ENCODE measurements at regions not wholly inside any gene's neighbourhood (a gene's known extent, or its start where the extent isn't known, plus 50 kb on each side); places are given as distances from the start of the nearest gene placed in this dataset.

DNA sequence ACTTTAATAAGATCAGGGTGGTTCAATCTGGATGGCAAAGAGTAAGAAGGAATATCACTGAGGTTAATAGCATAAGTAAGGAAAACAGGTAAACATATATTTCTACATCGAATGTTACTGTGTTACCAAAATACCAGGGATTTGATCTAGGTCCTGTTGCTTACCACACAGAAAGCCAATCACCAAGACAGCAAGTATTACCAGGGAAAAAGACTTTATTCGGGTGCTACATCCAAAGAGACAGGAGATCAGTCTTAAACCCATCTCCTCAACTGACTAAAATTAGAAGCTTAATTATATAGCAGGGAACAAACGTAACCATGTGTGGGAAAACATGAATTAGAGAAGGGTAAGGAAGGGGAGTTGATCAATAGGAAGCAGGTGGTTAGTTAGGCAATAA is 500.1 kb downstream of the EFNA5 start:
- TF ChIP-seq ZBTB33 (IDR thresholded peaks at IDR 0.05): no peak
- no peak for TF ChIP-seq RXRA (IDR thresholded peaks at IDR 0.05)
- TF ChIP-seq, protein P1, sequence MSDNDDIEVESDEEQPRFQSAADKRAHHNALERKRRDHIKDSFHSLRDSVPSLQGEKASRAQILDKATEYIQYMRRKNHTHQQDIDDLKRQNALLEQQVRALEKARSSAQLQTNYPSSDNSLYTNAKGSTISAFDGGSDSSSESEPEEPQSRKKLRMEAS (IDR thresholded peaks at IDR 0.05): no peak
- TF ChIP-seq HNF4G (IDR thresholded peaks at IDR 0.05): no peak
- no peak for TF ChIP-seq GABPA (IDR thresholded peaks at IDR 0.05 in 1 of 2, conservative IDR thresholded peaks at IDR 0.05 in 1 of 2)
- no peak for TF ChIP-seq EGR1 (IDR thresholded peaks at IDR 0.05; ENCODE audit: low read depth in 2 of 2)
- TF ChIP-seq NR2F2 (IDR thresholded peaks at IDR 0.05): no peak
- TF ChIP-seq YY1 (IDR thresholded peaks at IDR 0.05): no peak
- TF ChIP-seq, protein P2, sequence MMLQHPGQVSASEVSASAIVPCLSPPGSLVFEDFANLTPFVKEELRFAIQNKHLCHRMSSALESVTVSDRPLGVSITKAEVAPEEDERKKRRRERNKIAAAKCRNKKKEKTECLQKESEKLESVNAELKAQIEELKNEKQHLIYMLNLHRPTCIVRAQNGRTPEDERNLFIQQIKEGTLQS (IDR thresholded peaks at IDR 0.05): no peak
- TF ChIP-seq, protein P3, sequence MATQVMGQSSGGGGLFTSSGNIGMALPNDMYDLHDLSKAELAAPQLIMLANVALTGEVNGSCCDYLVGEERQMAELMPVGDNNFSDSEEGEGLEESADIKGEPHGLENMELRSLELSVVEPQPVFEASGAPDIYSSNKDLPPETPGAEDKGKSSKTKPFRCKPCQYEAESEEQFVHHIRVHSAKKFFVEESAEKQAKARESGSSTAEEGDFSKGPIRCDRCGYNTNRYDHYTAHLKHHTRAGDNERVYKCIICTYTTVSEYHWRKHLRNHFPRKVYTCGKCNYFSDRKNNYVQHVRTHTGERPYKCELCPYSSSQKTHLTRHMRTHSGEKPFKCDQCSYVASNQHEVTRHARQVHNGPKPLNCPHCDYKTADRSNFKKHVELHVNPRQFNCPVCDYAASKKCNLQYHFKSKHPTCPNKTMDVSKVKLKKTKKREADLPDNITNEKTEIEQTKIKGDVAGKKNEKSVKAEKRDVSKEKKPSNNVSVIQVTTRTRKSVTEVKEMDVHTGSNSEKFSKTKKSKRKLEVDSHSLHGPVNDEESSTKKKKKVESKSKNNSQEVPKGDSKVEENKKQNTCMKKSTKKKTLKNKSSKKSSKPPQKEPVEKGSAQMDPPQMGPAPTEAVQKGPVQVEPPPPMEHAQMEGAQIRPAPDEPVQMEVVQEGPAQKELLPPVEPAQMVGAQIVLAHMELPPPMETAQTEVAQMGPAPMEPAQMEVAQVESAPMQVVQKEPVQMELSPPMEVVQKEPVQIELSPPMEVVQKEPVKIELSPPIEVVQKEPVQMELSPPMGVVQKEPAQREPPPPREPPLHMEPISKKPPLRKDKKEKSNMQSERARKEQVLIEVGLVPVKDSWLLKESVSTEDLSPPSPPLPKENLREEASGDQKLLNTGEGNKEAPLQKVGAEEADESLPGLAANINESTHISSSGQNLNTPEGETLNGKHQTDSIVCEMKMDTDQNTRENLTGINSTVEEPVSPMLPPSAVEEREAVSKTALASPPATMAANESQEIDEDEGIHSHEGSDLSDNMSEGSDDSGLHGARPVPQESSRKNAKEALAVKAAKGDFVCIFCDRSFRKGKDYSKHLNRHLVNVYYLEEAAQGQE (IDR thresholded peaks at IDR 0.05): no peak
- TF ChIP-seq HNF4A (conservative IDR thresholded peaks at IDR 0.05): no peak
- no peaks in the 10 kb centered on the region for H3K36me3 ChIP-seq (ENCODE audit: control insufficient read depth in 4 of 4, insufficient read depth in 3 of 4, low read depth in 1 of 4, low read length in 3 of 4)
- H3K27ac ChIP-seq (ENCODE audit: low read depth in 1 of 2, low read length in 2 of 2): no peak overlapping the region
- H3K9me3 ChIP-seq (ENCODE audit: control insufficient read depth in 4 of 4, low read length in 3 of 4): peaks cover 0 to 8% (median 3%) of the 10 kb centered on the region in 4 donors
- H3K4me3 ChIP-seq (ENCODE audit: low read depth in 1 of 3, low read length in 3 of 3): no peak overlapping the region
- no peak for DNase-seq (ENCODE audit: low spot score)
- H3K9ac ChIP-seq (ENCODE audit: low read depth in 1 of 2, low read length in 2 of 2): no peak overlapping the region
- H3K4me1 ChIP-seq (ENCODE audit: control insufficient read depth in 4 of 4, insufficient read depth in 4 of 4, low read length in 3 of 4): no peaks in the 10 kb centered on the region
- WGBS: 68% methylated on average over 3 of the region's 3 CpGs
- H3K27me3 ChIP-seq (ENCODE audit: control insufficient read depth in 4 of 4, insufficient read depth in 4 of 4, low read length in 3 of 4): no peaks in the 10 kb centered on the region

GRCh38 chr5:107169867-107170266 is 500.9 kb downstream of the EFNA5 start:
- Histone ChIP-seq H3K27me3 (ENCODE audit: control insufficient read depth in 4 of 4, insufficient read depth in 4 of 4, low read length in 3 of 4) (no peaks in the 10 kb centered on the region), H3K9me3 (ENCODE audit: control insufficient read depth in 4 of 4, low read length in 3 of 4) (peaks cover 0 to 8% (median 3%) of the 10 kb centered on the region in 4 donors), H3K36me3 (ENCODE audit: control insufficient read depth in 4 of 4, insufficient read depth in 3 of 4, low read depth in 1 of 4, low read length in 3 of 4) (no peaks in the 10 kb centered on the region), H3K27ac (ENCODE audit: low read depth in 1 of 2, low read length in 2 of 2) (no peak overlapping the region), H3K4me3 (ENCODE audit: low read depth in 1 of 3, low read length in 3 of 3) (no peak overlapping the region), H3K4me1 (ENCODE audit: control insufficient read depth in 4 of 4, insufficient read depth in 4 of 4, low read length in 3 of 4) (no peaks in the 10 kb centered on the region), H3K9ac (ENCODE audit: low read depth in 1 of 2, low read length in 2 of 2) (no peak overlapping the region)
- WGBS: 71% methylated on average over 3 of the region's 3 CpGs
- no peak for DNase-seq (ENCODE audit: low spot score)
- TF ChIP-seq FOXA2 (IDR thresholded peaks at IDR 0.05) (no peak), HNF4G (IDR thresholded peaks at IDR 0.05) (no peak), NR2F2 (IDR thresholded peaks at IDR 0.05) (no peak), GABPA (IDR thresholded peaks at IDR 0.05 in 1 of 2, conservative IDR thresholded peaks at IDR 0.05 in 1 of 2) (no peak), RAD21 (IDR thresholded peaks at IDR 0.05) (no peak), TAF1 (conservative IDR thresholded peaks at IDR 0.05) (no peak), JUND (IDR thresholded peaks at IDR 0.05) (no peak), EGR1 (IDR thresholded peaks at IDR 0.05; ENCODE audit: low read depth in 2 of 2) (no peak), SP1 (IDR thresholded peaks at IDR 0.05) (no peak), FOXA1 (IDR thresholded peaks at IDR 0.05) (no peak), YY1 (IDR thresholded peaks at IDR 0.05) (no peak), HNF4A (conservative IDR thresholded peaks at IDR 0.05) (no peak)
- TF ChIP-seq, protein P2 (IDR thresholded peaks at IDR 0.05): no peak
- TF ChIP-seq, protein P1 (IDR thresholded peaks at IDR 0.05): no peak
- TF ChIP-seq, protein P4, sequence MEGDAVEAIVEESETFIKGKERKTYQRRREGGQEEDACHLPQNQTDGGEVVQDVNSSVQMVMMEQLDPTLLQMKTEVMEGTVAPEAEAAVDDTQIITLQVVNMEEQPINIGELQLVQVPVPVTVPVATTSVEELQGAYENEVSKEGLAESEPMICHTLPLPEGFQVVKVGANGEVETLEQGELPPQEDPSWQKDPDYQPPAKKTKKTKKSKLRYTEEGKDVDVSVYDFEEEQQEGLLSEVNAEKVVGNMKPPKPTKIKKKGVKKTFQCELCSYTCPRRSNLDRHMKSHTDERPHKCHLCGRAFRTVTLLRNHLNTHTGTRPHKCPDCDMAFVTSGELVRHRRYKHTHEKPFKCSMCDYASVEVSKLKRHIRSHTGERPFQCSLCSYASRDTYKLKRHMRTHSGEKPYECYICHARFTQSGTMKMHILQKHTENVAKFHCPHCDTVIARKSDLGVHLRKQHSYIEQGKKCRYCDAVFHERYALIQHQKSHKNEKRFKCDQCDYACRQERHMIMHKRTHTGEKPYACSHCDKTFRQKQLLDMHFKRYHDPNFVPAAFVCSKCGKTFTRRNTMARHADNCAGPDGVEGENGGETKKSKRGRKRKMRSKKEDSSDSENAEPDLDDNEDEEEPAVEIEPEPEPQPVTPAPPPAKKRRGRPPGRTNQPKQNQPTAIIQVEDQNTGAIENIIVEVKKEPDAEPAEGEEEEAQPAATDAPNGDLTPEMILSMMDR (IDR thresholded peaks at IDR 0.05; ENCODE audit: low read depth, low read length, missing input control): no peak
- TF ChIP-seq, protein P3 (IDR thresholded peaks at IDR 0.05): no peak

All from liver (tissue), 8 donors.